Erythroblast (primary cell): ENCODE measurements at regions not wholly inside any gene's neighbourhood (a gene's known extent, or its start where the extent isn't known, plus 50 kb on each side); places are given as distances from the start of the nearest gene placed in this dataset.

Source experiments
- GATA1 ChIP-seq: IDR thresholded peaks from 2 replicates; pipeline ENCODE4 v1.6.1; 2011; ENCODE audit warnings: low read depth, mild to moderate bottlenecking, control low read depth, low read length, moderate library complexity
- POLR2A ChIP-seq: IDR thresholded peaks from 2 replicates; pipeline ENCODE4 v1.6.1; 2011; ENCODE audit warnings: mild to moderate bottlenecking, low read length

GRCh38 chr2:14910654-14911053 is 278.1 kb downstream of the LRATD1 start:
- TF ChIP-seq POLR2A (no peak), GATA1 (no peak)
